NCI-H82 treated with DMSO at 0.1 percent for 48 hours (cell line): ENCODE measurements at regions not wholly inside any gene's neighbourhood (a gene's known extent, or its start where the extent isn't known, plus 50 kb on each side); places are given as distances from the start of the nearest gene placed in this dataset.

ENCODE experiments used
- DNase-seq: peaks from one replicate; lab custom pipeline; 2025; ENCODE audit not compliant: unreplicated experiment; lab: John Stamatoyannopoulos, UW

GRCh38 chr9:90538566-90538965 lies 104.1 kb downstream of the DIRAS2 start:
- DNase-seq = no peak

GRCh38 chr9:90539286-90539685 lies 103.3 kb downstream of the DIRAS2 start:
- no peak for DNase-seq

GRCh38 chr9:90540734-90541133 lies 101.9 kb downstream of the DIRAS2 start:
- no peak for DNase-seq

- no peak for DNase-seq
Measured at GRCh38 chr9:90544488-90544887, 98.1 kb downstream of the DIRAS2 start.

GRCh38 chr9:90546200-90546599 lies 96.4 kb downstream of the DIRAS2 start:
- DNase-seq = no peak

GRCh38 chr9:90547896-90548295 lies 94.7 kb downstream of the DIRAS2 start:
- no peak for DNase-seq

GRCh38 chr9:90552317-90552716 lies 90.3 kb downstream of the DIRAS2 start:
- DNase-seq = no peak

- DNase-seq = no peak
Measured at GRCh38 chr9:90555351-90556057, 87.1 kb downstream of the DIRAS2 start.

GRCh38 chr9:90556897-90557675 lies 85.5 kb downstream of the DIRAS2 start:
- DNase-seq = no peak

- DNase-seq = no peak
Measured at GRCh38 chr9:90559075-90560073, 83.2 kb downstream of the DIRAS2 start.
